HG03175 (cell line): ENCODE measurements at regions not wholly inside any gene's neighbourhood (a gene's known extent, or its start where the extent isn't known, plus 50 kb on each side); places are given as distances from the start of the nearest gene placed in this dataset.

ENCODE experiments used
- ATAC-seq: cut with Tn5 transposase; IDR thresholded peaks from one replicate; pipeline ENCODE4 v1.9.1; 2021; ENCODE audit warnings: mild to moderate bottlenecking, moderate library complexity; ENCODE audit not compliant: unreplicated experiment

DNA sequence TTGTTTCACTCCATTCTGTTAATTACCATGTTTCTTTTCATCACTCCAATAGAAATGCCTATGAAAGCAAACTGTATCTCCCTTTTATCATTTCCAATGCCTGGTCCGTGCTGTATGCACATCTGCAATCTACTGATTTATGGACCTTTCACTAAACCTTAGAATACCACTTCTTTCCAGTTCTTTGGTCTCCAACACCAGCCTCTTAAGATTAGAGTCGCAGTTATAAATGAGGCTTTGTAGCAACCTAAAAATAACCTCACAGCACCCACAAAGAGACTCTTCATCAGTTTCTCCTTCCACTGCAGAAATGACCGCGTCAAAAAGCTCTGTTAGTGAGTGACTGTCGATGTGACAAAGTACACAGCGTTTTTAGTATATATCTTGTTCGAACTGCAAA, 282.6 kb downstream of the ADGRA3 start:
- no peak for ATAC-seq

DNA sequence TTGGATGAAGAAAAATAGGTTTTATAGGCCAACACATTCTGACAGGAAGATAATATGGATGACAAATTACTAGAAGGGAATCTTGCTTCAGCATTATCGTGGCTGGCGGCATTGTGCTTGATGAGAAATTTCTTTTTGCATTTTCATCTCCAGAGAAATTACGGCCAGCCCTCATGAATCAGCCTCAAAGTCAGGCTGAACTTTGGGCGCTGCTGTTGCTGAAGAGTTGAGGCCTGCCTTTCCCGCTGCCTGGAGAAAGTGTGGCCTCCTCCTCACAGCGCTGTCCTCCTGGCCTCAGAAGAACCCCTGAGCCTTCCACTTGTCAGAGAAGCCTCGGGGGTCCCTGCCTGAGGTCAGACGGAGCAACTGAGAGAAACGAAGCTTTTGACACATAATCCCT, 272.4 kb upstream of the KCNIP4 start:
- ATAC-seq, result no peak

DNA sequence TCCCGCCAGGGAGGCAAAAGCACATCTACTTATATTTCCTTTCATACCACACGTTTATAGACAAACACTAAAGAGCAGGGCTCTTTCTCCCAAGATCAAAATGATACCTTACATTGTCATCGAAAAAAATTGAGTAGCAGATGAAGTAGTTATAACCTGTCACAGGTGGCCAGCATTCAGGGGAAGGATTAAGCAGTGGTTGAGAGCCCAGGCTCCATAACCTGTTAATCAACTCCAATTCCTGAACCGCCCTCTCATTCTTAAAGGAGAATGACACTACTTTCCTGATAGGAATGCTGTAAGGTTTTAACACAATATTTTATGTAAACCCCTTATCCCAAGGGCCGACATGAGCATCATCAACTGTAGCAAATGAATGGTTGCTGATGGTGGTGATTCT, 268.9 kb upstream of the KCNIP4 start:
- ATAC-seq, result no peak

- ATAC-seq, result no peak
Measured at GRCh38 chr4:22216278-22216677, 267.7 kb upstream of the KCNIP4 start.

DNA sequence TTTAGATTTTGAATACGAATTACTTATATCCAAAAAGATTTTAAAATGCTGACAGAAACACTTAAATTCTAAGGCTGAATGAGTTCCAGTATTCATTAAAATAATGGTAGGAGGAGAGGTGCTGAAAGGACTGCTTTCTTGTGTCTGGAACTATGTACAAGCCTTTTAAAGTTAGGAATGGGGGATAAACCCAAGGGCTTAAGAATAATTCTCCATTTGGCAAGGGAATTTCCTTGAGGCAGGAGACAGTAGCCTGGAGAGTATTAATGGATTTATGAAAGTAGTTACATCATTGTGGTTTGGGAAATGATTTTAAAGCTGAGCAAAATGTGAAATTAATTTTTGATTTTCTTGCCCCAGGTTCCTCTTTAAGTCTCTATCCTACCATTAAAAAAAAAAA, 266.5 kb upstream of the KCNIP4 start:
- no peak for ATAC-seq

DNA sequence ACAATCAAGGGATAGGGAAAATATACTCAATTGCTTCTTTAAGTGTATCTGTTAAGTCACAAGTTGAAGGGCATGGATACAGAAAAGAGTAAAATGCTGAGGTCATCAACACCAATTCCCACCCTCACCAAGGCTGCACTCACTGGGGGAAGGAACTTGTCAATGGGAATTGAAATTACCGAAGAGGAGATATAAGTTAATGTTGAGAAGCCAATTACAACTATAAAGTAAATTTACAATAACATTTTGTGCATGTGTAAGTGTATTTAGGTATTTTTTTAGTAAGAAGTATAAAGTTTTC, 255.1 kb upstream of the KCNIP4 start:
- ATAC-seq, result no peak

GRCh38 chr4:22202975-22203710, 254.6 kb upstream of the KCNIP4 start:
- no peak for ATAC-seq

DNA sequence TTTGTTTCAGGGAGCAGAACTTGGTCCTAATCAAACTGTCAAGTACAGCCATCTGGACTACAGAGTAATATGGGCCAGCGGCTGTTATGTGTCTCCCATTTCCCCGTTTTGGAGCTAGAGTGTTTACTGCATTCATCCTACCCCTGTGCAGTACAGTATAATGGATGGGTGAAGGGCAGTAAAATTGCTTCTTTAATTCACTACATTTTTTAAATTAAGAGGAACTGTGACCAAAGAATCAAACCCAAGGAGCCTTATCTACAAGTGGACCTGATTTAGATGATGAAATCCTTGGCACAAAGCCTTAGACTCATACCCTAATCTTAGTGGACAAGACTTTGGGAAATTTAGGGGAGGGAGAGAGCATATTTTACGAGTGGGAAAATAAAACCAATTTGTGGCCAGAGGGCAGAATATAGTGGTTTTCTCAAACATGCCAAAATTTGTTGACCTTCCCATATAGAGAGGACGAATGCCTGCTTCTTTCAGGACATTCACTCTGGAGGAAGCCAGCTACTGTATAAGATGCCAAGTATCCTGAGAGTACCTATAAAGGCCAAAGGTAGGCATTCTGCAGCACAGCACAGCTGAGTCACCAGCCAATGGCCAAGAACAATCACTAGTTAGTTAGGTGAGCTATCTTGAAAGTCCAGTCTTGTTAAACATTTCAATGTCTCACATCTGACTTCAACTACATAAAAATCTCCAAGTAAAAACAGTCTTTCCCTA, 253.8 kb upstream of the KCNIP4 start:
- ATAC-seq, result no peak

DNA sequence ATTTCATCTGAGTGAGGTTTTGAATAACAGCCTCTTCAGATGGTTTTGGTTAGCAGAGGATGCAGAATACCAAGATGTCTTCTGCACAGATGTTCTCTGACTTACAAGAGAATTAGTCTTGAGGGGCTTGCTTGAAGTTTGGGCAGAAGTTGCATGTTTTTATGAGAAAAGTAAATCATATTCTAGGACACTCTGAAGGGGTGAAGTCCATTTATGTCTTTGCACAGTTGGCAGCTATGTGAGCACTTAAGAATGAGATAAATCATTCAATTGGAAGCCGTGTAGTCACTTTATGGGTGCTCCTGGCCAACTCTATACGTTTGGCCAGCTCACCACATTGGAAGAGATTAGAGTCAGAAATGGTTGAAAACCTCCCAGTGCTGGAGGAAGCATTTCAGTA, 252.7 kb upstream of the KCNIP4 start:
- ATAC-seq, result no peak

GRCh38 chr4:22196551-22196950, 248.0 kb upstream of the KCNIP4 start:
- no peak for ATAC-seq

- no peak for ATAC-seq
Measured at GRCh38 chr4:22192084-22192511, 243.5 kb upstream of the KCNIP4 start.

- ATAC-seq, result no peak
Measured at GRCh38 chr4:22191565-22191964, 243.0 kb upstream of the KCNIP4 start.

DNA sequence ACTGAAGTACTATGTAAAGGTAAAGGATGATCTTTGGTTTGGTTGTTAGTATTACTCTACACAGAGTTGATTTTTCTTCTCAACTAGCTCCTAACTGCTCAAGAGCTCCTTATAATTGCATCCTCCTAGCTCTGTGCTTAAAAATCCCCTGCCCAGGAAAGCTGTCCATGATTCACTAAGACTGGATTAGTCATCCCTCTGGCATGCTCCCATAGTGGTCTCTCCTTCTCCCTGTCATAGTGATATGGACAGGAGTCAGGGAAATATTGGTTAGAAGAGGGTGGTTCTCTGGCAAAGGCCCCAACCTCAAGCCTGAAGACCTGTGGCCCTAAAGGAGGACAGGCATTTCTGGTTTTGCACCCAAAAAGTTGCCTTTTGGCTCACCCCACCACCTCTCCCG, 242.3 kb upstream of the KCNIP4 start:
- ATAC-seq, result no peak

DNA sequence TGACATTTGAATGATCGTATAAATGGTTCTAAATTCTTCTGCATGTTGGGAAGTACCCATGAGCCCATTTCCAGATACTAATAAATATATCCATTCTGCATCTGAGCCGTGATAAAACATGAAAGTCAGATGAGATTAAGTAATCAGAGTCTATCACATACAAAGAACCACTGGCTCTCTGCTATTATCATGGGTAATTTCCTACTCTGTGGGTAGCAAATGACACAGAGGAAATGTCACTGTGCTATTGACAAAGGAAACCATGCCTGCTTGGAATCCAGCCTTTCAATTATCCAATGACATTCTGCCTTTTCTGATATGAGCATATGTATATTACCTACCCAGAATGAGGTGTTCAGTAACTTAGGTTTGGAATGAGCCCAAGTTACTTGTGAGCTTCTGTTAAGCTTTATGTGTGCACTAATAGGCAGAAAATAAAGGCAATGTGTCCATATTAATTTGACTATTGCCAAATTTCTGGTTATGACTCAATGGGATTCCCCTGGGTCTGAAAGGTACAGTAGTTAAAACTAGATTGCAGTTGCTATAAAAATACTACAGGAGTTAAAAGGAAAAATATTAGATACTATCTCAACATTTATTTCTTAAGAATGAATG, 238.7 kb upstream of the KCNIP4 start:
- ATAC-seq, result no peak

DNA sequence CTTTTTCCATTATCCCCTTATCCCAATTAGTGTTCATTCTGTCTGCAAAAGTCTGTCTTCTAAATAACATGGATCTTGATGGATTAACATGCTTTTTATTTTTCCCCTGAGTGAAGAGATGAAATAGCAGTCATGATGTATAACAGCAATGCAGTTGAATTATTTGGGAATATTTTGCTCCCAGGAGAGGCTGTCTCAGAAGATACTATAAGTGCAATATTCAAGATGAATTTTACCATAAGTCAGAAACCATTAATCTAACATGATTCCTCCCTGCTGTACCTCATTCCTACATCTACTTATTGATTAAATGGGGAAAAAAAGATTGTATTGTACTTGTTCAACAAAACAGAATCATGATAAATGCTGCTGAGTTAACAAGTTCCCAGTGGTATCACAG, 233.2 kb upstream of the KCNIP4 start:
- ATAC-seq, result no peak

GRCh38 chr4:22179124-22179874, 230.7 kb upstream of the KCNIP4 start:
- ATAC-seq, result no peak

DNA sequence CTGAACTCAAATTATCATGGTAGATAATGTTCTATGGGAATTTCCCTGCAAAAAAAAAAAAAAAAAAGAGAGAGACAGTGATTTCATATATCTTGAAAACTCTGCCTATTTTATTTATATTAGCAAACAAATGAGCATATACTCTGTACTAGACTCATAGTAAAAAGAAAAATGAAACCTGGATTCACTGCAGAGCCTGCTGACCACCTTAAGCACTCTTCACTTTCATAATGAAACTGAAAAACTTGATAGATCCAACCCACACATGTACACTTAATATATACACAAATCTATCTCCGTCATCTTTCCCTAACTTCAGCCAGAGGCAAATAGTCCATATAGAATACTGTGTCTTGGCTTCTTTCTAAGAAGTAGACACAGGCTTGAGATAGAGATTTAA, 226.1 kb upstream of the KCNIP4 start:
- ATAC-seq, result no peak

DNA sequence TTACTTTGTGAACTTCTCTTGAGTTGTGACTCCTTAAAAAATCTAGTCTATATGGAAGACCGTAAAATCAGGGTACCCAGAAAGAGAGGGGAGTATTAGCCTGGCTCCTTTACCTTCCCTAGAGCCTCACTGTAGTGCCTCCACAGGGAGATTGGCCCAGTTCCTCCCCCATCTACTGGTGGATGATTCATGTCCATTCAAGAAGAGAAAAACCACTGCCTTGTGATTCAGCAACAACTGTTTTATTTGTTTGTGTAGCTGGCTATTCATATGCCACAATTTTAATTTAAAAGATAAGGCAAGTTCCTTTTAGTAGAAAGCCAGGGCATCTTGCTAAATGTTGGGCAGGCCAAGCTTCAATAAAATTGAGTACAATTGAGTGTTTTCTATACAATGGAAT, 221.8 kb upstream of the KCNIP4 start:
- no peak for ATAC-seq

DNA sequence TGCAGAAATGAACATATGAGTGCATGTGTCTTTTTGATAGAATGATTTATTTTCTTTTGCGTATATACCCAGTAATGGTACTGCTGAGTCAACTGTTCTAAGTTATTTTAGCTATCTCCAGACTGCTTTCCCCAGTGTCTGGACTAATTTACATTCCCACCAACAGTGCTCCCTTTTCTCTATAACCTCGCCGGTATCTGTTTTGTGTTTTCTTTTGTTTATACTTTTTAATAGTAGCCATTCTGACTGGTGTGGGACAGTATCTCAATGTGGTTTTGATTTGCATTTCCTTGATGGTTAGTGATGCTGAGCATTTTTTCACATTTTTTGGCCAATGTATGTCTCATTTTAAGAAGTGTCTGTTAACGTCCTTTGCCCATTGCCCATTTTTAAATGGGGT, 218.6 kb upstream of the KCNIP4 start:
- ATAC-seq, result no peak

- no peak for ATAC-seq
Measured at GRCh38 chr4:22162454-22162853, 213.9 kb upstream of the KCNIP4 start.

- ATAC-seq, result no peak
Measured at GRCh38 chr4:22130741-22131140, 182.2 kb upstream of the KCNIP4 start.
